GM21390 (cell line): ENCODE measurements at regions not wholly inside any gene's neighbourhood (a gene's known extent, or its start where the extent isn't known, plus 50 kb on each side); places are given as distances from the start of the nearest gene placed in this dataset.
"Not testable (repeated sequence)": the region's sequence is repeated elsewhere in the genome, so short reads cannot be mapped to it uniquely, and the experiment has no call there.

Experiments used
- ATAC-seq: cut with Tn5 transposase; IDR thresholded peaks from one replicate; pipeline ENCODE4 v1.9.1; 2021; ENCODE audit not compliant: unreplicated experiment

GRCh38 chr9:117936185-117937130, 232.3 kb downstream of the TLR4 start:
- peak; percentile 95 for ATAC-seq

GRCh38 chr9:117938086-117938485, 233.9 kb downstream of the TLR4 start:
- ATAC-seq: no peak

- no peak for ATAC-seq
Observed at GRCh38 chr9:117938896-117939295, 234.7 kb downstream of the TLR4 start.

GRCh38 chr9:117944750-117945149, 240.5 kb downstream of the TLR4 start:
- ATAC-seq: not testable (repeated sequence)

- ATAC-seq: no peak
Observed at GRCh38 chr9:117945286-117945685, 241.1 kb downstream of the TLR4 start.

GRCh38 chr9:117951127-117951526, 246.9 kb downstream of the TLR4 start:
- ATAC-seq: no peak

GRCh38 chr9:117952581-117952980, 248.4 kb downstream of the TLR4 start:
- no peak for ATAC-seq

- ATAC-seq: no peak
Observed at GRCh38 chr9:117957267-117957666, 253.1 kb downstream of the TLR4 start.

- ATAC-seq: no peak
Observed at GRCh38 chr9:117958726-117959125, 254.5 kb downstream of the TLR4 start.

GRCh38 chr9:117963493-117964090, 259.4 kb downstream of the TLR4 start:
- no peak for ATAC-seq

GRCh38 chr9:117970276-117971050, 266.3 kb downstream of the TLR4 start:
- no peak for ATAC-seq

GRCh38 chr9:117974108-117974507, 269.9 kb downstream of the TLR4 start:
- ATAC-seq: no peak

GRCh38 chr9:117979914-117980313, 275.7 kb downstream of the TLR4 start:
- no peak for ATAC-seq

- ATAC-seq: no peak
Observed at GRCh38 chr9:117987945-117988344, 283.7 kb downstream of the TLR4 start.

- ATAC-seq: no peak
Observed at GRCh38 chr9:117992006-117992405, 287.8 kb downstream of the TLR4 start.

- ATAC-seq: no peak
Observed at GRCh38 chr9:118000581-118000980, 296.4 kb downstream of the TLR4 start.

GRCh38 chr9:118003240-118003639, 299.0 kb downstream of the TLR4 start:
- no peak for ATAC-seq

GRCh38 chr9:118008246-118008645, 304.0 kb downstream of the TLR4 start:
- no peak for ATAC-seq

GRCh38 chr9:118009614-118010013, 305.4 kb downstream of the TLR4 start:
- no peak for ATAC-seq

- ATAC-seq: no peak
Observed at GRCh38 chr9:118017607-118018122, 313.5 kb downstream of the TLR4 start.

- no peak for ATAC-seq
Observed at GRCh38 chr9:118023644-118024043, 319.4 kb downstream of the TLR4 start.
